Mucosa of descending colon (tissue), 3 donors: ENCODE measurements at regions not wholly inside any gene's neighbourhood (a gene's known extent, or its start where the extent isn't known, plus 50 kb on each side); places are given as distances from the start of the nearest gene placed in this dataset.
"Not testable (repeated sequence)": the region's sequence is repeated elsewhere in the genome, so short reads cannot be mapped to it uniquely, and the experiment has no call there.

ENCODE experiments used
- ATAC-seq: fragments of 200-7000 bp; cut with Tn5 transposase; one replicate; pipeline ENCODE4 v1.9.1; 2020; ENCODE audit warnings: mild to moderate bottlenecking, moderate library complexity
- DNase-seq, 3 donors: peaks; one replicate each; pipeline ENCODE4 v3.0.0-alpha.2; 2020
- H3K36me3 ChIP-seq: fragments of 200-600 bp; one replicate; pipeline ENCODE4 v1.8.0; 2021; ENCODE audit warnings: low read depth, mild to moderate bottlenecking
- H3K4me1 ChIP-seq: fragments of 200-600 bp; one replicate; pipeline ENCODE4 v1.8.0; 2021; ENCODE audit warnings: low read depth, mild to moderate bottlenecking
- H3K4me3 ChIP-seq: fragments of 200-600 bp; one replicate; pipeline ENCODE4 v1.8.0; 2021; ENCODE audit warnings: mild to moderate bottlenecking
- H3K9me3 ChIP-seq: fragments of 200-600 bp; one replicate; pipeline ENCODE4 v1.8.0; 2021; ENCODE audit warnings: mild to moderate bottlenecking
- intact Hi-C, 2 donors: fragments of 100-400 bp; cut with DNase I in 1 of 2; cut with micrococcal nuclease in 1 of 2; formaldehyde crosslinking; loops; one replicate each; pipeline versions ENCODE4 v1.11.0 to v1.11.1; 2022; cut with DNase I, micrococcal nuclease
- donor health status: DM: no; HTN: no; CAD: no; lungs with moderate emphysema.
- donor health status: DM: no; HTN: no; CAD: no.
- donor health status: DM: no; HTN: yes; CAD: no.

DNA sequence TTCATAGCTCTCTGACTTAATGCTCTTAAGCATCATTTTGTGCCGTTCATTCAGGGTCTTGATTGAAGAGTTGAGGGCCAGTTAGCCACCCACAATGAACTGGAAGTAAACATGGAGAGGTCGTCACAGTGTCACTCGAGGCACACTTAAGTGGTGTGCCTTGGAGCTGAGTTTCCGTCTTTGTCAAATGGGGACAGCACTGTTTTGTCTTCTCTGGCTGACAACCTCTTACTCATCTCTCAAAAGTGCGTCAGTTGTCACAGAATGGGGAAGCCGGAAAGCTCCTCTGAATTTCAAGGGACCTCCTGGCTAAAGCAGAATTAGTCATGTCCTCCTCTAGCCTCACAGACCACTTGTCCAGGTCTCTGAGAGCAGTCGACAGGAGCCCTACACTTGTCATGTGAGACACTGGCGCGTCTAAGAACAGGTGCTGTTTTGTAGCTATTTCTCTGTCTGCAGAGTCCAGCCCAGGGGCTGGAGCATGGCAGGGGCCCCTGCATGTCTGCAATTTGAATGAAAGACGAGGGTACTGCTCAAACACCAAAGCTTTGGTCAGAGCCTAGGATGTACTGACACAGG lies 231.5 kb downstream of the NPIPA7 start:
- intact Hi-C loops, H3K4me1 ChIP-seq, H3K4me3 ChIP-seq, H3K36me3 ChIP-seq, H3K9me3 ChIP-seq, DNase-seq, ATAC-seq: not testable (repeated sequence)

- H3K9me3 ChIP-seq, H3K36me3 ChIP-seq, ATAC-seq, H3K4me1 ChIP-seq, DNase-seq, intact Hi-C loops, H3K4me3 ChIP-seq: not testable (repeated sequence)
Measured at GRCh38 chr16:16613212-16613611, 234.3 kb downstream of the NPIPA7 start.

DNA sequence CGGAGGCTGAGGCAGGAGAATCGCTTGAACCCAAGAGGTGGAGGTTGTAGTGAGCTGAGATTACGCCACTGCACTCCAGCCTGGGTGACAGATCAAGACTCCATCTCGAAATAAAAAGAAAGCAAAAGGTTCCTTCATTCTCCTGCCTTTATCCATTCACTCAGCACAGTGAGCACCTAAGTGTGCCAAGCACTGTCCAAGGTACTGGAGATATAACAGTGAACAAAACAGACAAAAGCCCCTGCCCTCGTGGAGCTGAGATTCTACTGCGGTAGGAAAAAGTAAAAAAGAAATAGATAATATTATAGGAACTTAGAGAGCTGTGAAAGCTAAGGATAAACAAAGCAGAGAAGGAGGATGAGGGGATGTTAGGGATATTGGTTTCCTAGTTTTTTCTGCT lies 235.5 kb downstream of the NPIPA7 start:
- DNase-seq, intact Hi-C loops, H3K9me3 ChIP-seq, H3K4me3 ChIP-seq, H3K36me3 ChIP-seq, H3K4me1 ChIP-seq, ATAC-seq: not testable (repeated sequence)

- not testable (repeated sequence) for H3K9me3 ChIP-seq, ATAC-seq
Measured at GRCh38 chr16:16618963-16619465, 240.1 kb downstream of the NPIPA7 start.

GRCh38 chr16:16624367-16624766 lies 245.4 kb downstream of the NPIPA7 start:
- H3K36me3 ChIP-seq, ATAC-seq, intact Hi-C loops, H3K9me3 ChIP-seq, H3K4me1 ChIP-seq, H3K4me3 ChIP-seq, DNase-seq: not testable (repeated sequence)

More at GRCh38 chr16:16618963-16619465, 240.1 kb downstream of the NPIPA7 start:
- intact Hi-C loops, H3K36me3 ChIP-seq, DNase-seq, H3K4me3 ChIP-seq, H3K4me1 ChIP-seq: not testable (repeated sequence)

GRCh38 chr16:16625140-16625539 lies 246.2 kb downstream of the NPIPA7 start:
- H3K4me3 ChIP-seq, ATAC-seq, DNase-seq, H3K4me1 ChIP-seq, H3K36me3 ChIP-seq, H3K9me3 ChIP-seq, intact Hi-C loops: not testable (repeated sequence)

GRCh38 chr16:16627865-16628264 lies 248.9 kb downstream of the NPIPA7 start:
- H3K9me3 ChIP-seq, intact Hi-C loops, DNase-seq, H3K4me1 ChIP-seq, H3K4me3 ChIP-seq, ATAC-seq, H3K36me3 ChIP-seq: not testable (repeated sequence)

DNA sequence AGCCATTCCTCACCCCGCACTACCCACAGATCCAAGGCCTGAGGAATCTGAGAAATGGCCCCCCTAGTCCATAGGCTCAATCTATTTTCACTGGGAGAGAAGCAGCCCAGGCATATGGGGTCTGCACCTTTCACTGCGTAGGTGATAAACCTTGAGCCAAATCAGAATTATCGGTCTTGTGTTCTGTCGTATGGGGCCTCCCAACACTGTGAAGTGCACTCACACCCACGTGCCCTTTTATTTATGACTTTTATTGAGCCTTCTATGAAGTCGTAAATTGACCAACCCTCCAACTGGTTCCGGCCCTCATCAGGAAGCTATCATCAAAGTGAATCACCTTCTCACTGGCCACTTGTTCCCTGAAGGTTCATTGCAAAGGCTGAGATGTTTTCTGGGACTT lies 259.3 kb downstream of the NPIPA7 start:
- H3K9me3 ChIP-seq, DNase-seq, H3K36me3 ChIP-seq, H3K4me1 ChIP-seq, ATAC-seq, intact Hi-C loops, H3K4me3 ChIP-seq: not testable (repeated sequence)

DNA sequence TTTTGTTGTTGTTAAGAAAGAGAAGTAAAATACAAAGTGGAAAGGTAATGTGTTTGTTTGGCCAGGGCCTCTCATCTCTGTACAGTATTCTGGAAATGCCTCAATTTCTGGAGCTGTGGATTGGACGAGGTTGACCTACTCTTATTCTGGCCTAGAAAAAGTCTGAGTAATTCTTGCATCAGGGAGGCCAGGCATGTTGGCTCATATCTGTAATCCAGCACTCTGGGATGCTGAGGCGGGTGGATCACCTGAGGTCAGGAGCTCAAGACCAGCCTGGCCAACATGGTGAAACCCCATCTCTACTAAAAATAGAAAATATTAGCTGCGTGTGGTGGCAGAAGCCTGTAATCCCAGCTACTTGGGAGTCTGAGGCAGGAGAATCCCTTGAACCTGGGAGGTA lies 259.8 kb downstream of the NPIPA7 start:
- H3K36me3 ChIP-seq, ATAC-seq, H3K9me3 ChIP-seq, H3K4me1 ChIP-seq, intact Hi-C loops, DNase-seq, H3K4me3 ChIP-seq: not testable (repeated sequence)

GRCh38 chr16:16643828-16644227 lies 264.9 kb downstream of the NPIPA7 start:
- H3K9me3 ChIP-seq, intact Hi-C loops, DNase-seq, H3K4me1 ChIP-seq, H3K36me3 ChIP-seq, H3K4me3 ChIP-seq, ATAC-seq: not testable (repeated sequence)

GRCh38 chr16:16648002-16648401 lies 269.1 kb downstream of the NPIPA7 start:
- H3K9me3 ChIP-seq, H3K4me1 ChIP-seq, intact Hi-C loops, H3K4me3 ChIP-seq, ATAC-seq, DNase-seq, H3K36me3 ChIP-seq: not testable (repeated sequence)

GRCh38 chr16:16672180-16672812 lies 293.4 kb downstream of the NPIPA7 start:
- not testable (repeated sequence) for ATAC-seq, DNase-seq

DNA sequence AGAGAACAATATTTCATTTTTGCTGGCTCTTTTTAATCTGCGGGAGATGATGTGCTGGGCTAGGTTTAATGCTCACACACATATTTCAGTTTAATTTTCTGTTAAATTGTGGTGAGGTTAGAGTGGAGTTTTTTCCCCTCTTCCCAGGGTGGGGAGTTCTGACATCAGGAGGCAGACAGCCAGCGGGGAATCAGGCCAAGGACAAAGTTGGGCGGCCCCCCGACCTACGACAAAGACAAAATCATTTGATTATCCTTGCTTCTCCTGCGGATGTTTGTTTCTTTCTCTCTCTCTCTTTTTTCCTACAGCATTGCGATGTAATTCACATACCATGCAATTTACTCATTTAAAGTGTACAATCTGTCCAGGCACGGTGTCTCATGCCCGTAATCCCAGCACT lies 295.9 kb downstream of the NPIPA7 start:
- intact Hi-C loops, H3K4me3 ChIP-seq, DNase-seq, H3K36me3 ChIP-seq, H3K9me3 ChIP-seq, ATAC-seq, H3K4me1 ChIP-seq: not testable (repeated sequence)

More at GRCh38 chr16:16672180-16672812, 293.4 kb downstream of the NPIPA7 start:
- H3K4me3 ChIP-seq, H3K4me1 ChIP-seq, H3K36me3 ChIP-seq, H3K9me3 ChIP-seq, intact Hi-C loops: not testable (repeated sequence)

DNA sequence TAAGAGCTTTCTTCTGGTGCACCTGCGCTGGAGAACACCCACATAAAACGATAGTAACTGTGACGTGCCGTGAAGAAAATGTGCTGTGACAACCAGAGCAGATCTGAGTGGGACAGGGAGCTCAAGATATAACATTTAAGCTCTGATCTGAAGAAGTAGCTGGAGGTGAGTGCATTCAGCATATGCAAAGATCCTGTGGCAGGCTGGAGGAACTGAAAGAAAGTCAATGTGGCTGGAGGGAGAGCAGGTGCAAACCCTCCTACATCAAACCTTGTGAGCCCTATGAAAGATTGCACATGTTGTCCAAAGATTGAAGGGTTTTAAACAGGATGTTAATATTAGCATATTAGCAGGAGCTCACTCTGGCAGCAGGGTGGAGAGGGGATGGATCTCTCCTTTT lies 342.9 kb downstream of the NPIPA7 start:
- DNase-seq, H3K9me3 ChIP-seq, H3K4me3 ChIP-seq, H3K4me1 ChIP-seq, ATAC-seq, H3K36me3 ChIP-seq, intact Hi-C loops: not testable (repeated sequence)

- intact Hi-C loops, H3K4me1 ChIP-seq, H3K4me3 ChIP-seq, DNase-seq, H3K36me3 ChIP-seq, H3K9me3 ChIP-seq: not testable (repeated sequence)
- peak; percentile 78 for ATAC-seq
Measured at GRCh38 chr16:16722666-16723065, 343.7 kb downstream of the NPIPA7 start.
